ENCODE measurements at regions not wholly inside any gene's neighbourhood (a gene's known extent, or its start where the extent isn't known, plus 50 kb on each side); places are given as distances from the start of the nearest gene placed in this dataset.
"Not testable (repeated sequence)": the region's sequence is repeated elsewhere in the genome, so short reads cannot be mapped to it uniquely, and the experiment has no call there.

GRCh38 chr1:148374101-148374500 lies 109.0 kb downstream of the PPIAL4G start:
- Histone ChIP-seq H3K56ac (ENCODE audit: low read length) (no peak overlapping the region), H3K79me1 (ENCODE audit: low read length) (no peaks in the 10 kb centered on the region), H2BK120ac (ENCODE audit: low read depth, low read length) (no peak overlapping the region), H3K18ac (ENCODE audit: low read length) (no peak overlapping the region), H3K79me2 (ENCODE audit: control insufficient read depth, insufficient read depth, low read length) (no peaks in the 10 kb centered on the region), H4K5ac (ENCODE audit: low read length) (no peak overlapping the region), H3K4me3 (ENCODE audit: low read length) (no peak overlapping the region), H3K4ac (ENCODE audit: low read depth, low read length) (no peak overlapping the region), H3K4me1 (ENCODE audit: control insufficient read depth, low read depth, low read length) (no peaks in the 10 kb centered on the region), H2BK5ac (ENCODE audit: low read length) (no peak overlapping the region), H2BK15ac (replicated peaks; ENCODE audit: low read depth) (no peak overlapping the region), H2AK5ac (ENCODE audit: low read length) (no peak overlapping the region), H3K9ac (ENCODE audit: low read length) (no peak overlapping the region), H3K27ac (ENCODE audit: low read depth, low read length) (no peak overlapping the region), H4K8ac (ENCODE audit: low read depth, low read length) (no peak overlapping the region), H3K36me3 (ENCODE audit: control insufficient read depth, insufficient read depth, low read length) (no peaks in the 10 kb centered on the region), H3K27me3 (ENCODE audit: insufficient read depth, low read length, poor library complexity) (no peaks in the 10 kb centered on the region), H3K23ac (ENCODE audit: low read length) (no peak overlapping the region), H3K4me2 (ENCODE audit: low read length) (no peak overlapping the region)
- WGBS (ENCODE audit: extremely low coverage, insufficient coverage, low lambda C conversion rate): no CpG with 5 or more reads among the region's 3 CpGs
- no peak for DNase-seq

GRCh38 chr1:148373192-148373925 lies 109.7 kb downstream of the PPIAL4G start:
- Histone ChIP-seq H3K27ac (ENCODE audit: low read depth, low read length) (no peak overlapping the region), H3K4me1 (ENCODE audit: control insufficient read depth, low read depth, low read length) (no peaks in the 10 kb centered on the region), H3K79me2 (ENCODE audit: control insufficient read depth, insufficient read depth, low read length) (no peaks in the 10 kb centered on the region), H2AK5ac (ENCODE audit: low read length) (no peak overlapping the region), H4K5ac (ENCODE audit: low read length) (no peak overlapping the region), H2BK15ac (replicated peaks; ENCODE audit: low read depth) (no peak overlapping the region), H2BK120ac (ENCODE audit: low read depth, low read length) (no peak overlapping the region), H3K79me1 (ENCODE audit: low read length) (no peaks in the 10 kb centered on the region), H3K36me3 (ENCODE audit: control insufficient read depth, insufficient read depth, low read length) (no peaks in the 10 kb centered on the region), H3K4me2 (ENCODE audit: low read length) (no peak overlapping the region), H3K4me3 (ENCODE audit: low read length) (no peak overlapping the region), H3K27me3 (ENCODE audit: insufficient read depth, low read length, poor library complexity) (no peaks in the 10 kb centered on the region), H3K23ac (ENCODE audit: low read length) (no peak overlapping the region), H2BK5ac (ENCODE audit: low read length) (no peak overlapping the region), H3K4ac (ENCODE audit: low read depth, low read length) (no peak overlapping the region), H4K8ac (ENCODE audit: low read depth, low read length) (no peak overlapping the region), H3K56ac (ENCODE audit: low read length) (no peak overlapping the region), H3K18ac (ENCODE audit: low read length) (no peak overlapping the region), H3K9ac (ENCODE audit: low read length) (no peak overlapping the region)
- no peak for DNase-seq
- no CpG with 5 or more reads among the region's 8 CpGs for WGBS (ENCODE audit: extremely low coverage, insufficient coverage, low lambda C conversion rate)

- H3K18ac ChIP-seq (ENCODE audit: low read length): no peak overlapping the region
- no peaks in the 10 kb centered on the region for H3K79me1 ChIP-seq (ENCODE audit: low read length)
- H3K56ac ChIP-seq (ENCODE audit: low read length): no peak overlapping the region
- H2BK120ac ChIP-seq (ENCODE audit: low read depth, low read length): no peak overlapping the region
- no CpG with 5 or more reads among the region's 3 CpGs for WGBS (ENCODE audit: extremely low coverage, insufficient coverage, low lambda C conversion rate)
- no peak overlapping the region for H3K4me3 ChIP-seq (ENCODE audit: low read length)
- no peak overlapping the region for H2BK15ac ChIP-seq (replicated peaks; ENCODE audit: low read depth)
- DNase-seq: no peak
- H4K8ac ChIP-seq (ENCODE audit: low read depth, low read length): no peak overlapping the region
- no peak overlapping the region for H3K23ac ChIP-seq (ENCODE audit: low read length)
- H3K27me3 ChIP-seq (ENCODE audit: insufficient read depth, low read length, poor library complexity): no peaks in the 10 kb centered on the region
- H3K27ac ChIP-seq (ENCODE audit: low read depth, low read length): no peak overlapping the region
- H3K4me1 ChIP-seq (ENCODE audit: control insufficient read depth, low read depth, low read length): no peaks in the 10 kb centered on the region
- H3K79me2 ChIP-seq (ENCODE audit: control insufficient read depth, insufficient read depth, low read length): no peaks in the 10 kb centered on the region
- no peak overlapping the region for H2AK5ac ChIP-seq (ENCODE audit: low read length)
- H3K4ac ChIP-seq (ENCODE audit: low read depth, low read length): no peak overlapping the region
- H4K5ac ChIP-seq (ENCODE audit: low read length): no peak overlapping the region
- H3K4me2 ChIP-seq (ENCODE audit: low read length): no peak overlapping the region
- H2BK5ac ChIP-seq (ENCODE audit: low read length): no peak overlapping the region
- no peak overlapping the region for H3K9ac ChIP-seq (ENCODE audit: low read length)
- H3K36me3 ChIP-seq (ENCODE audit: control insufficient read depth, insufficient read depth, low read length): no peaks in the 10 kb centered on the region
Observed at GRCh38 chr1:148372731-148373130, 110.4 kb downstream of the PPIAL4G start.

GRCh38 chr1:148372051-148372726 lies 110.9 kb downstream of the PPIAL4G start:
- H4K8ac ChIP-seq (ENCODE audit: low read depth, low read length); H3K9ac ChIP-seq (ENCODE audit: low read length); H3K56ac ChIP-seq (ENCODE audit: low read length); DNase-seq; H3K27ac ChIP-seq (ENCODE audit: low read depth, low read length); H3K36me3 ChIP-seq (ENCODE audit: control insufficient read depth, insufficient read depth, low read length); H2BK120ac ChIP-seq (ENCODE audit: low read depth, low read length); H3K79me1 ChIP-seq (ENCODE audit: low read length); H2BK15ac ChIP-seq (replicated peaks; ENCODE audit: low read depth); H3K18ac ChIP-seq (ENCODE audit: low read length); H3K4me1 ChIP-seq (ENCODE audit: control insufficient read depth, low read depth, low read length); H3K79me2 ChIP-seq (ENCODE audit: control insufficient read depth, insufficient read depth, low read length); H3K4ac ChIP-seq (ENCODE audit: low read depth, low read length); H3K23ac ChIP-seq (ENCODE audit: low read length); H3K4me2 ChIP-seq (ENCODE audit: low read length); H3K4me3 ChIP-seq (ENCODE audit: low read length); H2BK5ac ChIP-seq (ENCODE audit: low read length); H2AK5ac ChIP-seq (ENCODE audit: low read length); H3K27me3 ChIP-seq (ENCODE audit: insufficient read depth, low read length, poor library complexity); H4K5ac ChIP-seq (ENCODE audit: low read length): not testable (repeated sequence)
- WGBS (ENCODE audit: extremely low coverage, insufficient coverage, low lambda C conversion rate): no CpG with 5 or more reads among the region's 2 CpGs

- H3K4me2 ChIP-seq (ENCODE audit: low read length): not testable (repeated sequence)
- peak; percentile 88 for DNase-seq
Observed at GRCh38 chr1:148371551-148371994, 111.5 kb downstream of the PPIAL4G start.

More at GRCh38 chr1:148371551-148371994, 111.5 kb downstream of the PPIAL4G start:
- H3K27ac ChIP-seq (ENCODE audit: low read depth, low read length); H4K8ac ChIP-seq (ENCODE audit: low read depth, low read length); H2AK5ac ChIP-seq (ENCODE audit: low read length); H2BK15ac ChIP-seq (replicated peaks; ENCODE audit: low read depth); H4K5ac ChIP-seq (ENCODE audit: low read length); H3K4ac ChIP-seq (ENCODE audit: low read depth, low read length); H3K36me3 ChIP-seq (ENCODE audit: control insufficient read depth, insufficient read depth, low read length); H3K79me2 ChIP-seq (ENCODE audit: control insufficient read depth, insufficient read depth, low read length); H3K4me1 ChIP-seq (ENCODE audit: control insufficient read depth, low read depth, low read length); H3K56ac ChIP-seq (ENCODE audit: low read length); H3K9ac ChIP-seq (ENCODE audit: low read length); H3K4me3 ChIP-seq (ENCODE audit: low read length); H3K27me3 ChIP-seq (ENCODE audit: insufficient read depth, low read length, poor library complexity); H3K18ac ChIP-seq (ENCODE audit: low read length); H2BK120ac ChIP-seq (ENCODE audit: low read depth, low read length); H3K23ac ChIP-seq (ENCODE audit: low read length); H2BK5ac ChIP-seq (ENCODE audit: low read length); H3K79me1 ChIP-seq (ENCODE audit: low read length): not testable (repeated sequence)
- WGBS (ENCODE audit: extremely low coverage, insufficient coverage, low lambda C conversion rate): no CpG with 5 or more reads among the region's 4 CpGs

Data from mesendoderm (in vitro differentiated cells).